HG02763 (cell line): ENCODE measurements at regions not wholly inside any gene's neighbourhood (a gene's known extent, or its start where the extent isn't known, plus 50 kb on each side); places are given as distances from the start of the nearest gene placed in this dataset.
A peak's percentile ranks its signal among the peaks of the same experiment; 100 is the strongest.

Experiments
- ATAC-seq: cut with Tn5 transposase; IDR thresholded peaks from one replicate; pipeline ENCODE4 v1.9.1; 2021; ENCODE audit warnings: mild to moderate bottlenecking, moderate library complexity; ENCODE audit not compliant: unreplicated experiment

GRCh38 chr12:89020689-89021088 is 331.6 kb downstream of the DUSP6 start:
- ATAC-seq = no peak

- no peak for ATAC-seq
Measured at GRCh38 chr12:89020121-89020480, 332.2 kb downstream of the DUSP6 start.

DNA sequence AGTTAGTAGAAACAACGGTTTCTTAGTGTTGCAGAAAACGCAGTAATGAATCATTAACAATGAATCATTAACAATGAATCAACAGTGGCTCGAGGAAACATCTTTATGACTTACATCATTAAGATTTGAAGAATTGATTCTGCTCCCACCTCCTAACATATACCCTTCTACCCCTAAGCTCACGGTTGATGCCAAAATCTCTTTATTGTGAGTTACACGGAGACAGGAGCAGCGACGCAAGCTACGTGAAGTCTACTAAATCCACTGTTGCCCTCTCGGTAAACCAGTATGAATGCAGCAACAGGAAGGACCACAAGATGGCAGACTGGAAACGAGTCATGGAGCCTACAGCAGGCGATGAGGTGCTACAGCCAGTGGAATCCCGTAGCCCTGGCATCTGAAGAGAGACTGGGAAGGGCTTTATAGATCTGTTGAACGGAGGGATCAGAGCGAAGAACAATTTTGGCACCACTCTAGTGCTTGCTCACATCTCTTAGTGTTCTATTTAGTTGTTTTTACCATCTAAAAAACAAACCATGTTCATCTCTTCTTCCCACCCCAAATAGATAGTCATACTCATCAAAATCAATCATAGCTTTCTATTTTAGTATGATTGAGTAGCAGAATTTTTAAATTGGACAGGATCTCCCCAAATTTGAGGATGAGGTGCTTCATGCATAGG is 332.7 kb downstream of the DUSP6 start:
- ATAC-seq = peak; percentile 94

DNA sequence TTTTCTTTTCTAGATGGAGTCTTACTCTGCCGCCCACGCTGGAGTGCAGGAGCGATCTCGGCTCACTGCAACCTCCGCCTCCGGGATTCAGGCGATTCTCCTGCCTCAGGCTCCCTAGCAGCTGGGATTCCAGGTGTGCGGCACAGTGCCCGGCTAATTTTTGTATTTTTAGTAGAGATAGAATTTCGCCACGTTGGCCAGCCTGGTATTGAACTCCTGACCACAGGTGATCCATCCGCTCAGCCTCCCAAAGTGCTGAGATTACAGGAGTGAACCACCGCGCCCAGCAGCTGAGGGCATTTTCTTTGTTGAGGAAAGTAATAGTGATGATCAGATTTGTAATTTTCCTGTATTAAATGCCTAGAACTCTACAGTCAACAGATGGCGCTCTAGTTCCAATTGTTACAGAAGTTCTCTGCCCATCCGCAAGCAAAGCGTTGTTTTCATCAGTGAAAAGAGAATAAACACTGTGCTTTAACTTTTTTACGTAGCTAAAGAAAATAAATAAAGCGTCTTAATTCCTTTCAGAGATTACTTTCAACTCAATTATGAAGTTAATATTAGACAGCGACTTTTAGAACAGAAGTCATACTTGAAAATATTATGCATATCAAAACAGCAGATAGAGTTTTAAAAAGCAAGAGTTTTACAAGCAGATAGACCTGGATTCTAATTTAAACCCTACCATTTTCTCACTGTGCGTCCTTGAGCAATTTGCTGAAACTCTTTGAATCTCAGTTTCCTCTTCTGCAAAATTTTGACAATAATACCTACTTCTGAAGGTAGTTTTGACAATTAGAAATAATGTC is 335.1 kb downstream of the DUSP6 start:
- ATAC-seq = no peak

GRCh38 chr12:89015419-89015818 is 336.9 kb downstream of the DUSP6 start:
- ATAC-seq = no peak

- ATAC-seq = no peak
Measured at GRCh38 chr12:88998421-88998820, 353.9 kb downstream of the DUSP6 start.

DNA sequence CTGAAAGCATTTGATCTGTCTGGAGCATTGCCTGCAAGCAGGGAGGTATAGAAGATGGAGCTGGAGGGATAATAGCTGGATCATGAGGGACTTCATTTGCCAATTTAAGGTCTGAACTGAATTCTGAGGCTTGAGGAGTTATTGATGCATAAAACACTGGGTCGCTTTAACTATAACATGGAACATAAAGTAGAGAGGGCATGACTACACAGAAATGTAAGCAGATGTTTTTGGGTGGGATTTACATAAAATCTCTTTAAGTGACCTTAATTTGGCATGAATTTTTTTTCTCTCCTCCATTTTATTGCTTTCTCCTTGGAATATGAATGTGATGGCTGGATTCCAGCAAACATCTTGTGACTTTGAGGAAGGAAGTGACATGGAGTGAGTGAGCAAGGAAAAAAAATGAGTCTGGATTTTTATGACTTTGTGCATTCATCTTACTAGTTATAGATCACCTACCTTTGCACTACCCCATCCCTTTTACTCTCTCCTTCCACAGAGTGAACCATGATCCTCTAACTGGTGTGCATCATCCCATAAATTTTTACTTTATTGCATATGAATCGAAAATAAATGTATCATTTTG is 356.0 kb downstream of the DUSP6 start:
- ATAC-seq = no peak

DNA sequence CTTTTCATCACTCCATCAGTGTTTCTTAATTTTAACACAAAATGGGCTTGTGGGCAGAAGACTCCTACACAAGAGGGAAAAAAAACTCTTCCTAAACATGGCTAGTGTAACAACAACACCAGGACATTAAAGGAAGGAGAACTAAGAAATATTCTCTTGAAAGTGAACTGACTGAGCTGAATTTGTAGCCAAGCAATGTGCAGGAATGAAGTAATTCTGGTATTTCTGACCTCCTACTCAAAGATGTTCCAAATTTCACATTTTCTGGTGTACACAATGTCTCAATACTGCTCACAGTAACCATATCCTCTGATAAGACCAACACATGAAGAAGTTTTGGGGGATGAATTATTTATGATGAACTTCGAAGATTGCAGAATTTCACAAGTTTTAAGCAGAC is 357.3 kb downstream of the DUSP6 start:
- ATAC-seq = no peak

GRCh38 chr12:88994537-88994936 is 357.8 kb downstream of the DUSP6 start:
- no peak for ATAC-seq

DNA sequence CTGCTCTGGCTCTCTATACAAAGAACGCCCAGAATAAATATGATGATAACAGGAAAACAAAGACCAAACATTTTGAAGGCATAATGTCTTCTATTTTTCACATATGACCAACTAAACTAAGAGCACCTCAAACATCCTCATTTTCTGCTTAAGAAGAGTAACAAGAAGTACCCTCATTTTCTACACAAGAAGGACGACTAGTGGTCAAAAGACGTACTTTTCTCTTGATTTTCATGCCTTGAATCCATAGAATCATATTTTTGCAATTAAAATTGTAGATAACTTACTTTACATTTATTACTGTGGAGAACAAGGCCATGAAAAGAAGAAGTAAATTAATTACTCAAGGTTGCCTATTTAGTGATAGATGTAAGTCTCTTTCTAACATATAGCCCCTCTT is 358.6 kb downstream of the DUSP6 start:
- ATAC-seq = no peak

DNA sequence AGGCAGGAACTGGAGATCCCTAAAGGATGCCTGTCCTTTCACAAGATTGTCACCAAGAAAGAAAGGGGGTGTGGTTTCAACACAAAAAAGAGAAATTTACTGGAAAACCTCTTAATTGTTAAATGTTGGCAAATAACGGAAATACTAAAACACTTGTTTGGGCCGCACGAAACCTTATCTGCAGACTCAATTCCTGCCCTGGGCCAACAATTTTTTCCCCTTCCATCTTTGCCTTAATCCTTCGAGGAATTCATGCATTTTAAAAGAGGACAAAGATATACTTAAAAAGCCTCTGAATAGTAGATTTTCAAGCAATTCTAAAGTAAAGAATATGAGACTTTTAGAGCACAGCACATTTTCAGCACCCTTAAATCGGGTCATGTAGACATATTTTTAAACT is 366.2 kb downstream of the DUSP6 start:
- ATAC-seq = no peak

DNA sequence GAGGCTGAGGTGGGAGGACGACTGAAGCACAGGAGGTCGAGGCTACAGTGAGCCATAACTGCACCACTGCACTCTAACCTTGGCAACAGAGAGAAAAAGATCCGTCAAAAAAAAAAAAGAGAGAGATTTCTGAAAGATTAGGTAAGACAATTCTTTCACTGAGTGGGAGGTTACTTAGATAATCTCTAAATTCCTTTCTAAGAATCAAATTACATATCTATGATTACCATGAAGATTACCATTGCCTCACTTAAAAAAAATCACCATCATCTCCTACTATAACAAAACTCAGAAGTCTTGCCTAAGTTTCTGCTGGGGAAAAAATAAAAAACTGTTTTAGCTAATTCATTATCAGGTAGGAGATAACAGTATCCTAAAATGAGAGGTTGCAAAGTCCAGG is 366.7 kb downstream of the DUSP6 start:
- no peak for ATAC-seq

DNA sequence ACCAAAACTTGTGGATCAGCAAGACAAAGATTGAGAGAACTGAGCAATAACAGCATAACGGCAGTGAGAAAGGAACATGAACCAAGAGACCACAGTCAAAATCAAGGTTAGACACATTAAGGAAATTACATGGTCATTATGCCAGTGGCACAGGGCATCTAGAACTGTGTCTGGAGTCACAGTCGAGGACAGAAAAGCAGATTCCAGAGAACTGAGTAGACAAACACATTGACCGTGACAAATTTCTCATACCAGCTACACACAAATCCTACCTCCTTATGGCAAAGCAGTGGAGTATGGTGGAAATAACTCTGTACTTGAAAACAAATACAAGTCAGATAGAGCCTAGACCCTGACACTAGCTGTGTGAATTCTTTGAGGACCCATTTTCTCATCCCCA is 367.3 kb downstream of the DUSP6 start:
- no peak for ATAC-seq

GRCh38 chr12:88982694-88983093 is 369.6 kb downstream of the DUSP6 start:
- no peak for ATAC-seq

GRCh38 chr12:88977115-88977514 is 375.2 kb downstream of the DUSP6 start:
- ATAC-seq = no peak

DNA sequence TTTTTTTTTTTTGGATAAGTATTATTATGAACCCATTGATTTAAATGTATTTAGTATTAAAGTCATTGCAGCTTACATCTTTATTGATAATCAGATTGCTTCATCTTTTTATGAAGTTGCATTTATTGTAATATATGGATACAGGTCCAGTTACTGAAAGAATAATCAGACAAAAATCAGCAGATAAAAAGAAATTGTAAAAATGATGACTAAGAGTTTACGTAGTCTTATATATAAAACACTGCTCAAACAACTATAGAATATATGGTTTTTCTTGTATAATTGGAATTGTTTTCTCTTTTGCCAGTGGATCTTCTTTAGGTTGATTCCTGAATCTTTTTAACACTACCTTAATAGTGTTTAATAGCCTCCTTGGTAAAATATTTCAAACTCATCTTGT is 378.3 kb downstream of the DUSP6 start:
- no peak for ATAC-seq

- ATAC-seq = no peak
Measured at GRCh38 chr12:88970740-88971139, 381.6 kb downstream of the DUSP6 start.

DNA sequence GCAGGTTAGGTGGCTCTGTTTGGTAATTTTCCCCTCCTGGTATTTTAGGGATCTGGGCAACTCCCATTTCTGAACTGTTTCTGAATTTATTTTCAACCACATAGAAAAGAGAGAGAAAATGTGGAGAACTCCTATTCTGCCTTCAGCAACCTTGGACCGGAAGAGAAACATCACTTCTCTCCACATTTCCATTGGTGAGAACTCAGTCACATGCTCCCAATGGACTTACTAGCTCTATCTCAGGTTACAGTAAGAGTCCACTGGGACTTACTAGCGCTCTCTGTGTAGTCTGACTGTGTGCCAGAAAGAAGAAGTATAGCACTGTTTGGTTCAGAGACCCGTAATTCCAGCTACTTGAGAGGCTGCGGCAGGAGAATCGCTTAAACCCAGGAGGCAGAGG is 383.2 kb downstream of the DUSP6 start:
- ATAC-seq = no peak

DNA sequence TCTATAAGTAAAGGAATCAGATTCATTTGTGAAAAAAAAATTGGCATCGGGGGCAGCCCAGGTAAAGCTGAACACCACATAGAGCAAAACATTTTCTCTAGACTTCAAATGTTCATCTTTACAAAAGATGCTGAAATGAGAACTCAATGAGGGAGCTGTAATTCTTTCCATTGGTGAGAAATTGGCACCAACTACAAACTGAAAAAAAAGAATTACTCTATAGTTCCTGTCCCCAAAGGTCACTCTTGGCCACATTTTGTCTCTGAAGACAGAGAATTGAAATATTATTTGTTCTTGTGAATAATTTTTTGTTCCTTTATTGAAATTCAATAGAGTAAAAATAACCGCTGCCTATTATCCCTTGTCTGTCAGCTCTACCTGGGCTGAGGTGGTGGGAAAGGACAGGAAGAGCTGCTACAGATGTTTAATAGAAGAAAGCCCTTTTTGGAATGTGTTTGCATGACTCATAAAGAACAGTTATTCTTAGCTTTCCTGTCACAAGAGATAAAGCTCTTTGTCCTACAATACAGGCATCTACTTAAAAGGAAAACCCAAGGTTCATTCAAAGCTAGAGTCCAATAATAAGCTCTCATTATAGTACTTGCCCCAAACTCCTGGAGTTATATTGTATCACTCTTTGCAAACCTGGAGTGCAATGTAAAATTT is 380.1 kb upstream of the KITLG start:
- no peak for ATAC-seq

DNA sequence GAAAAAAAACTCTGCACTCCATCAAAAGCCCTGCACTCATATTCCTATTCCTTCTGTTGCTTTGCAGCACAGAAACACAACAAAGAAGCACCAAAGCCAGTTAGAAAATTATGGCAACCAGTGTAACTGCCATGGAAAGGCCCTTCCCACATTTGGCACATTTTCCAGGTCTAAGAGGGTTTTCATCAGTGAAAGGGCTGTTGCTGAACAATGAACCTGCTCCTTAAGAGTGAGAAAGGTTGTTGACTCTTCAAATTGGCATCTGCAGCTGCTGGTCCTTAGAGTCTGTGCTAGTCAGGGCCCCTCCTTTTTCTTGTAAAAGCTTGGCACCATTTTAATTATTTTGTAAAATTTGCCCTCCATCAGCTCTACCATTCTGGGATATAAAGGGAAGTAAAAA is 378.7 kb upstream of the KITLG start:
- ATAC-seq = no peak

- ATAC-seq = no peak
Measured at GRCh38 chr12:88958153-88958552, 377.9 kb upstream of the KITLG start.

DNA sequence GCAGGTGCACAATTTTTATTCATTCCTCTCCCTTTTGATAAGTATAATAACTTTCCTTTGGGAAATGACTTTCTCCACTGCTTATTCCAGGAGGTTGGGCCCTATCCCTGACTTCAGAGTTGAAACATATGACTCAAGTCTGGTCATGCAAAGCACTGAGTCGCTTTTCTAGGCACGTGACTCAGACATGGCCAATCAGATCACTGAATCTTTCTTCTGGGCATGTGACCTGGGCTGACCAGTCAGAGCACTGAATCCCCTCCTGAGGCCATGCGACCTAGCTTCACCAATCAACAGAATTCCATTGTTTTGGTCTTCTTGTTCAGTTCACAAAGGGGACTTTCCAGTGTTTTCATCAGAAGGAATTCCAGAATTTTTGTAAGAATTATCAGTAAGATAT is 377.1 kb upstream of the KITLG start:
- ATAC-seq = no peak
